Vagina (tissue), 2 donors: ENCODE measurements at regions not wholly inside any gene's neighbourhood (a gene's known extent, or its start where the extent isn't known, plus 50 kb on each side); places are given as distances from the start of the nearest gene placed in this dataset.

ENCODE experiments used
- DNase-seq, 2 donors: peaks; one replicate each; pipeline ENCODE4 v3.0.0-alpha.2; 2017; ENCODE audit errors: extremely low spot score in 2 of 2
- H3K27ac ChIP-seq: fragments of 200-600 bp; sonication (generic); one replicate; pipeline ENCODE4 v1.5.1; 2019
- H3K27me3 ChIP-seq: fragments of 200-600 bp; sonication (generic); one replicate; pipeline ENCODE4 v1.5.1; 2019
- H3K36me3 ChIP-seq, 2 donors: fragments of 200-600 bp; sonication (generic); one replicate each; pipeline ENCODE4 v1.5.1; 2017 to 2019
- H3K4me1 ChIP-seq: fragments of 200-600 bp; sonication (generic); one replicate; pipeline ENCODE4 v1.5.1; 2019
- H3K4me3 ChIP-seq, 2 donors: fragments of 200-600 bp; sonication (generic); 1 replicate in 1 of 2; 2 replicates in 1 of 2; pipeline ENCODE4 v1.5.1; 2016 to 2019
- H3K9me3 ChIP-seq: fragments of 200-600 bp; sonication (generic); one replicate; pipeline ENCODE4 v1.5.1; 2019
- POLR2A ChIP-seq, 2 donors: fragments of 450-650 bp; IDR thresholded peaks; one replicate each; pipeline ENCODE4 v1.6.1; 2017; ENCODE audit warnings: antibody characterized with exemption in 2 of 2, mild to moderate bottlenecking in 2 of 2, moderate library complexity in 2 of 2
- POLR2AphosphoS5 ChIP-seq, 2 donors: sonication (generic); formaldehyde crosslinking; IDR thresholded peaks; one replicate each; pipeline ENCODE4 v1.9.0; 2017; ENCODE audit warnings: antibody characterized with exemption in 2 of 2, mild to moderate bottlenecking in 2 of 2, low read depth in 1 of 2; ENCODE audit not compliant: insufficient read depth in 1 of 2
- intact Hi-C: fragments of 100-400 bp; cut with DNase I; formaldehyde crosslinking; loops from one replicate; pipeline ENCODE4 v1.15.1; 2023
- TF ChIP-seq, protein P1 (sequence below), 3 experiments: fragments of 450-650 bp in 2 of 3; fragments of 200-600 bp in 1 of 3; sonication (generic) in 1 of 3; IDR thresholded peaks; one replicate each; pipeline ENCODE4 v1.5.1; 2017 to 2019; ENCODE audit warnings: antibody characterized with exemption in 3 of 3, mild to moderate bottlenecking in 2 of 3, moderate library complexity in 2 of 3

DNA sequence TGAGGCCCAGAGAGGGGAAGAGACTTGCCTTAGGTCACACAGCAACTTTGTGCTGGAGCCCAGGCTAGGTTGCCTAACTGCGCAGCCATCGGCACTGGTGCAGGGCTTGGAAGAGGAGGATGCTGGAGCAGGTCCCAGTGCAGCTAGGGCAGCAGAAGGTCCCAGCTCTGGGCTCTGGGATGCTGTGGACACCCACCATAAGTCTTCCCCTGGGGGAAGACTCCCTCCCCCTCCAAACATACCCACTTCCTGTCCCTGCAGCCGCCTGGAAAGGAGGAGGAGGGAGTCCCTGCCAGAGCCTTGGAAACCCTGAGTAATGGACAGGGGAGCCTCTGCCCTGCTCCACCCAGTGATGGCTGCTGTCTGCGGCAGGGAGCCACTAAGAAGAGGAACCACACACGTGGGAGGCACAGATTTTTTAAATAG, 93.6 kb downstream of the NCR2 start:
- peak overlapping the region; percentile 72 for H3K27ac ChIP-seq
- peaks cover 28% of the 10 kb centered on the region for H3K4me1 ChIP-seq
- DNase-seq = no peak
- intact Hi-C loops = loop anchor here (5.0 to 10.0 kb wide), 2 partner anchors 76 to 163 kb away; no protein-coding TSS in a partner anchor
- TF ChIP-seq, protein P1, sequence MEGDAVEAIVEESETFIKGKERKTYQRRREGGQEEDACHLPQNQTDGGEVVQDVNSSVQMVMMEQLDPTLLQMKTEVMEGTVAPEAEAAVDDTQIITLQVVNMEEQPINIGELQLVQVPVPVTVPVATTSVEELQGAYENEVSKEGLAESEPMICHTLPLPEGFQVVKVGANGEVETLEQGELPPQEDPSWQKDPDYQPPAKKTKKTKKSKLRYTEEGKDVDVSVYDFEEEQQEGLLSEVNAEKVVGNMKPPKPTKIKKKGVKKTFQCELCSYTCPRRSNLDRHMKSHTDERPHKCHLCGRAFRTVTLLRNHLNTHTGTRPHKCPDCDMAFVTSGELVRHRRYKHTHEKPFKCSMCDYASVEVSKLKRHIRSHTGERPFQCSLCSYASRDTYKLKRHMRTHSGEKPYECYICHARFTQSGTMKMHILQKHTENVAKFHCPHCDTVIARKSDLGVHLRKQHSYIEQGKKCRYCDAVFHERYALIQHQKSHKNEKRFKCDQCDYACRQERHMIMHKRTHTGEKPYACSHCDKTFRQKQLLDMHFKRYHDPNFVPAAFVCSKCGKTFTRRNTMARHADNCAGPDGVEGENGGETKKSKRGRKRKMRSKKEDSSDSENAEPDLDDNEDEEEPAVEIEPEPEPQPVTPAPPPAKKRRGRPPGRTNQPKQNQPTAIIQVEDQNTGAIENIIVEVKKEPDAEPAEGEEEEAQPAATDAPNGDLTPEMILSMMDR (IDR thresholded peaks at IDR 0.05) = no peak
- no peak for TF ChIP-seq POLR2A (IDR thresholded peaks at IDR 0.05)
- peak in 1 of 2 donors; percentile 56 for TF ChIP-seq POLR2AphosphoS5 (IDR thresholded peaks at IDR 0.05; ENCODE audit: insufficient read depth in 1 of 2, low read depth in 1 of 2)
- no peaks in the 10 kb centered on the region for H3K9me3 ChIP-seq
- H3K4me3 ChIP-seq = peak overlapping the region in 1 of 2 donors; percentile 46
- H3K36me3 ChIP-seq = no peaks in the 10 kb centered on the region
- no peaks in the 10 kb centered on the region for H3K27me3 ChIP-seq

DNA sequence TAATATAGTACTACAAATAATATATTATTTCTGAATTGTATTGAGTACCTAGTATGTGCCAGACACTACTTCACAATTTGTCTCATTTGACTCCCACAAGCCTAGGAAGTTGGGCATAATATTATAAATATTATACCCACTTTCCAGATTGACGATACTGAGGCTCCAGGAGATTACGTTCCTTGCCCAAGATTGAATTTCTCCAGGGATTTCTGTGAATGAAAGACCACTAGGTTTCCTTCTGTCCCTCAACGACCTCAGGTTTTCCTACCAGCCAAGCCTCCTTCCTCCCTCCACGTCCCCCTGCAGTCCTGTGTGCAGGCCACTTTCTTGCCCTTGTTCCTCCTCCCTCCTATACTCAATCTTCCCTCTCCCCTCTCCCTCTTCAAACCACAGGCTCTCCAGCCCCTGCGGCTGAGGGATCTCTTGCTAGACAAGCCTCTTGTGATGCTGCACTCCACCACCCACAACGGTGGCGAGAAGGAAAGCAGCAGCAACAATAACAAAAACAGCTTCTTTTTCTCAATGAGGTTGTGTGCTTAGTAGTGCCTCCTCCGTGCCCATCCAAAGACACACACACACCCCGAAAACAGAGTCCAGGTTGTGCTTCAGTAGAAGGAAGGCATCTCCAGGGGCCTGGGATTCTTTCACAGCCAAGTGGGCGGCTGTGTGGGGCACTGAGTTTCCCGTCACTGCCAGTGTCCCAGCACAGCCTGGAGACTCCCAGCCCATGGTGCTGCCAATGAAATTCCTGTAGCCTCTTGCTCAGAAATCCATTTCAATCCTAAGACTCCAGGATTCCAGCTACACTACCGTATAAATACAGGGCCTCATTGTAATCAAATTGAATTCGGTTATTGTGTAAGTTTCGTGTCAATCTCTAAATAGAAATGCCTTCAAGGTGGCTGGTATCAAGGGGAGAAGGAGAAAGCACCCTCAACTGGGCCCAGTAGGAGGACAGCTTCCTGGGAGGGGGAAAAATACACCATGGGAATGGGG, 94.4 kb downstream of the NCR2 start:
- H3K9me3 ChIP-seq = no peaks in the 10 kb centered on the region
- H3K36me3 ChIP-seq = no peaks in the 10 kb centered on the region
- H3K4me1 ChIP-seq = peaks cover 28% of the 10 kb centered on the region
- H3K27me3 ChIP-seq = no peaks in the 10 kb centered on the region
- peak overlapping the region; percentile 22 for H3K27ac ChIP-seq
- no peak for DNase-seq
- no peak overlapping the region for H3K4me3 ChIP-seq
- intact Hi-C loops = loop anchor here (5.0 to 10.0 kb wide), 2 partner anchors 75 to 162 kb away; no protein-coding TSS in a partner anchor
- TF ChIP-seq POLR2A (IDR thresholded peaks at IDR 0.05) = no peak
- TF ChIP-seq, protein P1 (IDR thresholded peaks at IDR 0.05) = no peak
- TF ChIP-seq POLR2AphosphoS5 (IDR thresholded peaks at IDR 0.05; ENCODE audit: insufficient read depth in 1 of 2, low read depth in 1 of 2) = no peak

DNA sequence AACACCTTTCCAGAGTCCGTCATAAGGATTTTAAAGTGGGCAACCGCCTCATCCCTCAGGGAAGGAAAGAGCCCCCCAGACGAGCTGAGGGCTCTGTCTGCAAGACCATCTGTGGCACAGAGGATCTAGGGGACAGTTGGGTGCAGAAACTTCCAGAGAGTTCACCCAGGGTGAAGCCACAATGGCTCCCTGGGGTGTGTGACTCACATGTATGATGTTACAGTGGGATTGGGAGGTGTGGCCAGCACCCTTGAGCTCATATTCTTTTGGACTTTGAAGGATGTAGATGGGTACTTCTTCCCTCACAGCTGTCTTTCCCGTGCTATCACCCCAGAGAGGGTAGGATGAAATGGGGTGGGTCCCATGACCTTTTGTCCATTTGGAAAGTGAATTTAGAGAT, 95.5 kb downstream of the NCR2 start:
- Histone ChIP-seq H3K4me3 (no peak overlapping the region), H3K36me3 (no peaks in the 10 kb centered on the region), H3K27me3 (no peaks in the 10 kb centered on the region), H3K4me1 (peaks cover 28% of the 10 kb centered on the region), H3K27ac (no peak overlapping the region), H3K9me3 (no peaks in the 10 kb centered on the region)
- TF ChIP-seq, protein P1 (IDR thresholded peaks at IDR 0.05) = no peak
- TF ChIP-seq POLR2A (IDR thresholded peaks at IDR 0.05) = no peak
- intact Hi-C loops = no loop called here
- no peak for DNase-seq

DNA sequence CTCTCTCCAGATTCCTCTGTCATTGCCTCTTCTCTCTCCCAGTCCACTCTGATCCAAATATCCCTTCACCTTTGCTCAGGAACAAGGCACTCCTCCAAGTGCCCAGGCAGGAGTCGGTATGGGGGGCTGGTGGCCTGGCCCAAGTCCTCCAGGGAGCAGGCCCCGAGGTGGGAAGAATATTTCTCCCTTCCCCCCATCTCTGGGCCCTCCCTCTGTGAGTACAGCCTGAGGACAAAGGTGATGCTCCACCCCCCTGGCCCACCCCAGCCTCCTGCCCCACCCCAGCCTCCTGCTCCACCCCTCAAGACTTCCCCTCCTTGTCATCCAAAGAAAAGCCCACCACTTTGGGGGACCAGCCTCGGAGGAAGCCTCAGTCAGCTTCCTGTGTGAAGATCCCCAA, 96.9 kb downstream of the NCR2 start:
- no peaks in the 10 kb centered on the region for H3K27me3 ChIP-seq
- intact Hi-C loops = no loop called here

More for the DNA sequence above, 96.9 kb downstream of the NCR2 start:
- TF ChIP-seq, protein P1 (IDR thresholded peaks at IDR 0.05) = no peak
- no peak for TF ChIP-seq POLR2A (IDR thresholded peaks at IDR 0.05)
- TF ChIP-seq POLR2AphosphoS5 (IDR thresholded peaks at IDR 0.05; ENCODE audit: insufficient read depth in 1 of 2, low read depth in 1 of 2) = no peak
- DNase-seq = no peak
- Histone ChIP-seq H3K4me1 (peaks cover 22% of the 10 kb centered on the region), H3K36me3 (no peaks in the 10 kb centered on the region), H3K9me3 (no peaks in the 10 kb centered on the region), H3K4me3 (no peak overlapping the region), H3K27ac (no peak overlapping the region)
